Thyroid gland (tissue), 4 donors: ENCODE measurements at regions not wholly inside any gene's neighbourhood (a gene's known extent, or its start where the extent isn't known, plus 50 kb on each side); places are given as distances from the start of the nearest gene placed in this dataset.

Source experiments
- POLR2A ChIP-seq, 2 donors: fragments of 450-650 bp; IDR thresholded peaks; one replicate each; pipeline ENCODE4 v1.6.1; 2017; ENCODE audit warnings: antibody characterized with exemption in 2 of 2, mild to moderate bottlenecking in 2 of 2, moderate library complexity in 1 of 2
- TF ChIP-seq, protein P1 (sequence below), 6 experiments: fragments of 200-600 bp in 3 of 6; fragments of 450-650 bp in 3 of 6; sonication (generic) in 3 of 6; IDR thresholded peaks; one replicate each; pipeline ENCODE4 v1.5.1; 2016 to 2019; ENCODE audit warnings: antibody characterized with exemption in 6 of 6, mild to moderate bottlenecking in 2 of 6, inconsistent platforms in 1 of 6, moderate library complexity in 1 of 6

DNA sequence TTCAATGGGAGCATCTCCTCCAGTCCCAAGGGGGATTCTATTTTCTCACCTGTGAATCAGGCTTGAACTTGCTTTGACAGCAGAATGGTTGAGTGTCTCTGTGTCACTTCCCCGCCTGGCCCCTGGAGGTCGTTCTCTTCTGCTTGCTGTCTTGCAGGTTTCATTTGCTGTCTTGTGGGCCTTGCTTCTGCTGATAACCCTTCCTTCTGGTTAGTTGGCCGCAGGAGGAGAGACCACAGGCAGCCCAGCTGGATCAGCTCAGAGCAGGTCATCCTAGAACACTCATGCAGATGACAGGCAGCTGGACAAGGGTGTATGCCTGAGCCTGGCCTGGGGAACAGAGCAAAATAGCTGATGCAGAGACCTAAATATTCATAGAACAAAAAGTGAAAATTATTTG lies 344.2 kb upstream of the ADARB2 start:
- no peak for TF ChIP-seq POLR2A (IDR thresholded peaks at IDR 0.05)
- TF ChIP-seq, protein P1, sequence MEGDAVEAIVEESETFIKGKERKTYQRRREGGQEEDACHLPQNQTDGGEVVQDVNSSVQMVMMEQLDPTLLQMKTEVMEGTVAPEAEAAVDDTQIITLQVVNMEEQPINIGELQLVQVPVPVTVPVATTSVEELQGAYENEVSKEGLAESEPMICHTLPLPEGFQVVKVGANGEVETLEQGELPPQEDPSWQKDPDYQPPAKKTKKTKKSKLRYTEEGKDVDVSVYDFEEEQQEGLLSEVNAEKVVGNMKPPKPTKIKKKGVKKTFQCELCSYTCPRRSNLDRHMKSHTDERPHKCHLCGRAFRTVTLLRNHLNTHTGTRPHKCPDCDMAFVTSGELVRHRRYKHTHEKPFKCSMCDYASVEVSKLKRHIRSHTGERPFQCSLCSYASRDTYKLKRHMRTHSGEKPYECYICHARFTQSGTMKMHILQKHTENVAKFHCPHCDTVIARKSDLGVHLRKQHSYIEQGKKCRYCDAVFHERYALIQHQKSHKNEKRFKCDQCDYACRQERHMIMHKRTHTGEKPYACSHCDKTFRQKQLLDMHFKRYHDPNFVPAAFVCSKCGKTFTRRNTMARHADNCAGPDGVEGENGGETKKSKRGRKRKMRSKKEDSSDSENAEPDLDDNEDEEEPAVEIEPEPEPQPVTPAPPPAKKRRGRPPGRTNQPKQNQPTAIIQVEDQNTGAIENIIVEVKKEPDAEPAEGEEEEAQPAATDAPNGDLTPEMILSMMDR (IDR thresholded peaks at IDR 0.05), result no peak
